AG04449 (cell line): ENCODE measurements at regions not wholly inside any gene's neighbourhood (a gene's known extent, or its start where the extent isn't known, plus 50 kb on each side); places are given as distances from the start of the nearest gene placed in this dataset.
A peak's percentile ranks its signal among the peaks of the same experiment; 100 is the strongest.

ENCODE experiments used
- CTCF ChIA-PET: fragments of 350-600 bp; formaldehyde crosslinking; extraction: SDS; loops from one replicate; lab custom pipeline; 2021; ENCODE audit warnings: antibody characterized with exemption; lab: Yijun Ruan, JAX
- POLR2A ChIA-PET: fragments of 400-600, 350-600 bp; formaldehyde crosslinking; extraction: SDS; loops from one replicate; lab custom pipeline; 2020; ENCODE audit warnings: antibody characterized with exemption, inconsistent platforms; lab: Yijun Ruan, JAX
- DNase-seq: peaks from one replicate; pipeline ENCODE4 v3.0.0-alpha.2; 2010; ENCODE audit warnings: low read depth, low spot score
- H3K4me3 ChIP-seq: 2 replicates; pipeline ENCODE4 v1.5.1; 2011; ENCODE audit warnings: low read depth, mild to moderate bottlenecking, control low read depth, low read length
- CTCF ChIP-seq: IDR thresholded peaks from one replicate; pipeline ENCODE4 v1.5.1; 2011; ENCODE audit warnings: mild to moderate bottlenecking, moderate library complexity, low read length, control low read depth, inconsistent platforms; ENCODE audit not compliant: insufficient read depth; ENCODE audit errors: missing control alignments

- ChIA-PET POLR2A (no interaction called here), CTCF (interaction anchor here (0.7 to 5.6 kb wide), 10 partner anchors 9 to 248 kb away, joined by 3 to 46 read pairs (median 8); no protein-coding TSS in a partner anchor)
- H3K4me3 ChIP-seq = no peak overlapping the region
- DNase-seq = no peak
- peak; percentile 73 for TF ChIP-seq CTCF
Observed at GRCh38 chr14:94681300-94682060, 69.3 kb downstream of the SERPINA3 start.

GRCh38 chr14:94680862-94681288, 68.7 kb downstream of the SERPINA3 start:
- ChIA-PET CTCF (interaction anchor here (0.7 to 5.6 kb wide), 11 partner anchors 9 to 259 kb away, joined by 3 to 46 read pairs (median 6); no protein-coding TSS in a partner anchor), POLR2A (no interaction called here)
- DNase-seq = no peak
- no peak for TF ChIP-seq CTCF
- no peak overlapping the region for H3K4me3 ChIP-seq

GRCh38 chr14:94679937-94680861, 68.0 kb downstream of the SERPINA3 start:
- no peak overlapping the region for H3K4me3 ChIP-seq
- CTCF ChIA-PET = interaction anchor here (0.7 to 5.6 kb wide), 11 partner anchors 9 to 259 kb away, joined by 3 to 46 read pairs (median 6); no protein-coding TSS in a partner anchor
- TF ChIP-seq CTCF = no peak
- no peak for DNase-seq
- POLR2A ChIA-PET = no interaction called here

GRCh38 chr14:94679106-94679810, 67.1 kb downstream of the SERPINA3 start:
- TF ChIP-seq CTCF = no peak
- no peak for DNase-seq
- ChIA-PET POLR2A (no interaction called here), CTCF (interaction anchor here (0.8 to 5.6 kb wide), 6 partner anchors 11 to 245 kb away, joined by 3 to 46 read pairs (median 9); no protein-coding TSS in a partner anchor)
- H3K4me3 ChIP-seq = no peak overlapping the region

- ChIA-PET POLR2A (no interaction called here), CTCF (interaction anchor here (5.6 kb wide), 1 partner anchor 13 kb away, joined by 46 read pairs; no protein-coding TSS in a partner anchor)
- no peak for DNase-seq
- H3K4me3 ChIP-seq = no peak overlapping the region
- TF ChIP-seq CTCF = no peak
Observed at GRCh38 chr14:94677747-94678146, 65.6 kb downstream of the SERPINA3 start.
